H1 (cell line): ENCODE measurements at regions not wholly inside any gene's neighbourhood (a gene's known extent, or its start where the extent isn't known, plus 50 kb on each side); places are given as distances from the start of the nearest gene placed in this dataset.

Experiments used
- BCL11A ChIP-seq, 2 experiments: IDR thresholded peaks; one replicate each; pipeline ENCODE4 v1.6.1; 2011; ENCODE audit warnings: low read depth in 2 of 2, low read length in 2 of 2, mild to moderate bottlenecking in 2 of 2
- CHD7 ChIP-seq: fragments of 300-600 bp; sonication (generic); IDR thresholded peaks from 2 replicates; pipeline ENCODE4 v1.7.1; 2012; ENCODE audit warnings: low read length, moderate library complexity, mild to moderate bottlenecking, inconsistent platforms; ENCODE audit not compliant: insufficient replicate concordance
- CTCF ChIP-seq, 3 experiments: IDR thresholded peaks; 1 replicate in 2 of 3; 2 replicates in 1 of 3; pipeline versions ENCODE4 v1.5.1 to v1.6.1; 2011; ENCODE audit warnings: low read length in 3 of 3, mild to moderate bottlenecking in 3 of 3, inconsistent platforms in 2 of 3, low read depth in 1 of 3, moderate library complexity in 1 of 3; ENCODE audit not compliant: insufficient read depth in 1 of 3; ENCODE audit errors: control extremely low read depth in 1 of 3
- EZH2 ChIP-seq: fragments of 200-600 bp; sonication (generic); IDR thresholded peaks from 2 replicates; pipeline ENCODE4 v1.7.1; 2012; ENCODE audit warnings: low read depth, mild to moderate bottlenecking, moderate library complexity, low read length, inconsistent platforms; ENCODE audit not compliant: severe bottlenecking
- GABPA ChIP-seq: IDR thresholded peaks from 2 replicates; pipeline ENCODE4 v1.6.1; 2011; ENCODE audit warnings: mild to moderate bottlenecking, low read length, moderate library complexity, borderline replicate concordance; ENCODE audit not compliant: insufficient read depth
- HDAC2 ChIP-seq, 2 experiments: fragments of 300-600 bp in 1 of 2; sonication (generic) in 1 of 2; IDR thresholded peaks; 2 replicates each; pipeline ENCODE4 v1.6.1; 2011 to 2012; ENCODE audit warnings: low read depth in 2 of 2, low read length in 2 of 2, mild to moderate bottlenecking in 2 of 2, moderate library complexity in 2 of 2, borderline replicate concordance in 1 of 2, inconsistent platforms in 1 of 2
- POU5F1 ChIP-seq: IDR thresholded peaks from 2 replicates; pipeline ENCODE4 v1.6.1; 2011; ENCODE audit warnings: low read depth, mild to moderate bottlenecking, low read length, moderate library complexity
- SP1 ChIP-seq: IDR thresholded peaks from 2 replicates; pipeline ENCODE4 v1.6.1; 2011; ENCODE audit warnings: low read depth, low read length

- TF ChIP-seq CHD7: no peak
- TF ChIP-seq EZH2: no peak
- TF ChIP-seq CTCF (IDR thresholded peaks at IDR 0.05; ENCODE audit: control extremely low read depth in 1 of 3, insufficient read depth in 1 of 3, low read depth in 1 of 3, low read length in 3 of 3): no peak
- no peak for TF ChIP-seq GABPA
- TF ChIP-seq SP1: peak; percentile 15; the same call in 1 of the 2 replicates
- TF ChIP-seq BCL11A (IDR thresholded peaks at IDR 0.05; ENCODE audit: low read depth in 2 of 2, low read length in 2 of 2): no peak
- TF ChIP-seq POU5F1: no peak
- TF ChIP-seq HDAC2 (IDR thresholded peaks at IDR 0.05; ENCODE audit: borderline replicate concordance in 1 of 2, low read depth in 2 of 2, low read length in 2 of 2): no peak
Observed at GRCh38 chr14:71190770-71191374, 283.6 kb downstream of the PCNX1 start (continued).
